ENCODE measurements at regions not wholly inside any gene's neighbourhood (a gene's known extent, or its start where the extent isn't known, plus 50 kb on each side); places are given as distances from the start of the nearest gene placed in this dataset.

DNA sequence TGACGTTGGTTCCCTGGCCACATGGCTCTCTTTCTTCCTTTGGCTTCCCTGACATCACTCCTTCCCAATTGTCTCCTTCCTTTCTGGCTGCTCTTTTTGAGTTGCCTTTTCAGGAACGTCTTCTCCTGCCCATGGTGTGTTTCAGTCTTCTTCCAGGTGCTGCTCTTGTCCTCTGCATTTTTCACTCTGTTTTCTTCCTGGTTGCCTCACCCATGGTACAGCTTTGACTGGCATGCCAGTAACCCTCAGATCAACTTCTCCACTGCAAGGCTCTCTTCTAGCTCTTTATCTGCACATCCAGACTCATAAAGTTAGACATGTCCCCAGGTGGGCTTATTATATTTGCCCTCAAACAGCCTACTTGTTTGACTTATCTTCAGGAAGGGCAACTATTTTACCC, 91.0 kb upstream of the ANKH start:
- DNase-seq: no peak

DNA sequence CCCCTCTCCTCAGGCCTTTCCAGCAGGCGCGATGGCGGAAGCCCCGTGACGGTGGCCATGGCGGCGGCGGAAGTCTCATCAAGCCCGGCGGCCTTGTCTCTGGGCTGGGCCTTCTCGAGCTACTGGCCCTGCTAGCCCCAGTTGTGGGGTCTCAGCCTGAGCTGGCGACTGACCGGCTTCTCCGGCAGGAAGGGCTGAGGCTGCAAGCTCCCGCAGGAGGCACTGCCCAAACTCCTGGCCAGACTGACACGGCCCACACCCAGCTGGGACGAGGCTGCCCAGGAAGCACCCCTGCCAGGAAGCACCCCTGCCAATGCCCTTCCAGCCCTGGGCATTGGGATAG, 88.5 kb upstream of the ANKH start:
- DNase-seq: no peak

DNA sequence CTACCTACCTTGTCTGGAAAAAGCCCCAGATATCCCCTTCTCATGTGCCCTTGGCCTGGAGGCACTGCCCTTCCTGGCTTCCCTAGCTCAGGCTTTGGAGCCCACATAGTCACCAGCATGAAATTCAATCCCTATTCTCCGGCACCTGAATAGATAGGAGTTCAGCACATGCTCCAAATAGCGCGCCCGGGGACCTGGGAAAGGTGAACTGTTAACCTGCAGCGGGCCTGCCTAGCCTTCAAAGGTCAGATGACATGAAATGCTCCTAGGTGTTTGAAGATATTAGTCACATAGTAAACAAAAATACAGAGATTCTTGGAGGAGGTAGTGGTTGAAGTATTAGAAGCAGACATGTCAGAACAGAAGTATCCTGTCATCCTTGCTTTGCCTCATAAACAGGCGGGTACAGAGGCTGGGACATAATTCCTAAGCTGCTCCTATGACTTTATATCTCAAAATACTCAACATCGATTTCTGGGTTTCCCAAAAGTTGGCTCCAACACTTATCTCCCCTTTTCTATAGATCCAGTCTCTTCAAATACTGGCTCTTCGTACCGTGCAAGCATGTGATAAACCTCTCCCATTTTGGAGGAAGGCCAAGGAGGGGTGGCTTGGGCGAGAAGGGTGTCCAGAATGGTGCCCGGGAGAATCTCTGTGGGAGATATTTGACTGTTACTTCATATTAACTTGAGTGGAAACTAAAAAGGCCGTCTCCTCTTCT, 88.0 kb upstream of the ANKH start:
- no peak for DNase-seq

DNA sequence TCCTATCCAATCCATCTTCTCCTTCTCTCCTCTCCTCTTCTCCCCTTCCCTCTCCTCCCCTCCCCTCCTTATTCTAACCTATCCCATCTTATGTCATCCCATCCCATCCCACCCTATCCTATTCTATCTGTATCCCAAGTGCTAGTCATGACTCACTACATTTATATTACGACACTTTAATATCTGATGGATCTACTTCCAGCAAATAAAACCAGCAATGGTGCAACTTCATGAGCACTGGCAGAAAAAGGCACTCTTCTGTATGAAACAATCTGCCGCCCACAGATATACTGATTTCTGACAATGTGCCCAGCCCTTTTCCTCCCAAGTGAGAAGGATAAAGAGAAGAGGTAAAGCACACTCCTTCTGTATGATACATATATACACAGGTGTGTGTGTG, 86.6 kb upstream of the ANKH start:
- DNase-seq: no peak

DNA sequence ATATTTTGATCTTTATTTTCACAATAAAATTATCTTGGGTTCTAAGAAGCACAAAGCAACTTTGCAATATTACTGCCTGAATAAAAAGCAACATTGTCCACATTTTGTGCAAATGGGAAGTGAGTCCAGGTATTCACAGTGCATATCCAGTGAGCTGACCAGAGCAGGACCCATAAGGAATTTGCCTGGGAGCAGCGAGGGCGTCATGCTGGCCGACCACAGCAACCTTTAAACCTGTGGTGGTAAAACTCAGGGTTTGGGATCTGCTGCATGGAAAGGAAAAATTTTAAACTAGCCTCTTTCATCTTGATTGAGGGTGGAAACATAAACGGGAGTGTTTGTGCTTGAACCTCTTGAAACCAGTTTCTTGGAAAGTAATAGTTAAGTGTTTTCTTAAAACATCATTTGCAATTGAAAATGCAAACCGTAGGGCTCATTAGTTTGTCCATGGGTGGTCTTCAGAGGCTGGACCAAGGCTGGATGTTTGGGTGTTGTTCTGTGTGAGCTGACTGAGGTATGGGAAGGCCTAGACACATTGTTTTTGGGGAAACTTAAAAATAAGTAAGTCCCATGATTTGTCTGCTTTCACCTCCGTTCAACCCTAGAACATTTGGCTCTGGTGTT, 85.0 kb upstream of the ANKH start:
- DNase-seq: no peak

DNA sequence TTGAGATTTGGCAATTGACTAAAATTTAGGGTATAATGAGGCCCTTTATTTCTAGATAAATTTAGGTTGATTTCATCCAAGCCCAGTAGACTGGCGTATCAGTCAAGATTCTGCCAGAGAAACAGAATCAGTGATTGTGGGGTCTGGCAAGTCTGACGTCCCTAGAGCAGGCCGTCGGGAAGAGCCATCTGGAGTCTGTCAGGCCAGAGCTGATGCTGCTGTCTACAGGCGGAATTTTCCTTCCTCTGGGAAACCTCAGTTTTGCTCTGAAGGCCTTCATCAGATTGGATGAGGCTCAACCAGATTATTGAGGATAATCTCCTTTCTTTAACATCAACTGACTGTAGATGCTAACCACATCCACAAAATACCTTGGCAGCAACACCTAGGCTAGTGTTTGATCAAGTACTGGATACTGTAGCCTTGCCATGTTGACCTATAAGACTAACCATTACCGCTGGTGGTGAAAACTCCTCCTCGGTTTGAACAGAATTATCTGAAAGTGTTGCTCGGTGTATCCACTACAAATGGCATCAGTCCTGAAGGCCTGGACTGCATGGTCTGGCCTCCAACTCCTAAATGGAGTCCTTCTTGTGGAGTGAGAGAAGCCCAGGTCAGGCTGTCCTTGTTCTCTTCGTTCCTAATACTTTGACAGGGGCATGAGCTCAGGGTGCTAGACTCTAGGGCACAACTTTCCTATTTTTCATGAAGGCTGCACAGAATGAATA, 83.2 kb upstream of the ANKH start:
- DNase-seq: no peak

DNA sequence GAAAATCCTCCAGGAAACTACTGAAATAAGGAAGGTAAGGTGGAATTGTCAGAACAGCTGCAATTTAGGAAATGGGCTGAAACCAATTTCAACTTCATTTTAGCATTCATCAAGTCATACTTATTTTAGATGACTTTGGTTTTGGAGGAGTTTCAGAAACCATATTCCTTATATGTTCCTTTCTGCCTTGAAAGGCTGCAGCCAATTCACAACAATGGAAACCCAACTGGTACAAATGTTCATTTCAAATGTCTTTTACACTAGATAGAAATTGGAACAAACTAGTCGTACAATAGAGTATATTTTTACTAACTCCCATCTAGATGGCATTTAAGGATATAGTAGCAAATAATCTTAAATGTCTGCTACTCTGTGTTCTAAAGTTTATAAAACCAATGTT, 82.6 kb upstream of the ANKH start:
- no peak for DNase-seq

DNA sequence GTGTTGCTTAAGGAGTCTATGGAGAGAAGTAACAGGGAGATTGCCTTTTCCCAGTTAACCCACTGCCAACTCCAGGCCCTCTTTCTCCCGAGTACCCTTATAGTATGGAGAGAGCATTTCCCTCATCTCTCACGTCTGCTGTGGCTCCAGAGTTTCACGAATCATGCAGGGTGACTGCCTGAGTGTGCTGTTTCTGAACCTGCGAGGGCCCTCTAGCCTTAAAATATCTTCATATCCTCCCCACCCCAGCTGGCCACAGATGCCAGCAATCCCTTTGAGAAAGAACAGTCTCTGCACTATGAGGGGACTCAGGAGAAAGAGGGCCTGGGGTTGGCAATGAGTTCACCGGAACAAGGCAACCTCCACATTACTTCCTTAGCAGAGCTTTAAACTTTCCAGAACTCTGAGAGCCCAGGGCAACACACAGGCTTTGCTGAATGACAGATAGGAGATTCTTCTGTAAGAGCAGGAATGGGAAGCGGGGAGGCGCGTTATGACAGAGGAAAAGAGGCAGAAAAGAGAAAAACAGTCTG, 81.6 kb upstream of the ANKH start:
- no peak for DNase-seq

DNA sequence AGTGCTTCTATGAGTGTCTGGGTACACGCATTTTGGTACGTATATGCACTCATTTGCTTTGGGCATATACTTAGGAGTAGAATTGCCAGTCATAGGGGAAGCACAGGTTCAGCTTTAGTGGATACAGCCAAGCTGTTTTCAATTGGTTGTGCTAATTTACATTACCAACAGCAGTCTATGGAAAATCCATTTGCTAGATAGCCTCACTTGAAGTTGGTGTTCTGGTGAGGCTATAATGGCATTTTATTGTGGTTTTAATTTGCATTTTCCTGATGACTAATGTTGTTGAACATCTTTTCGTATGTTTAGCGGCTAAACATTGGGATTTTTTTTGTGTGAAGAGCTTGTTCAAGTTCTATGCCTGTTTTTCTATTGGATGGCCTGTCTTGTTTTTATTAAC, 76.8 kb upstream of the ANKH start:
- no peak for DNase-seq

DNA sequence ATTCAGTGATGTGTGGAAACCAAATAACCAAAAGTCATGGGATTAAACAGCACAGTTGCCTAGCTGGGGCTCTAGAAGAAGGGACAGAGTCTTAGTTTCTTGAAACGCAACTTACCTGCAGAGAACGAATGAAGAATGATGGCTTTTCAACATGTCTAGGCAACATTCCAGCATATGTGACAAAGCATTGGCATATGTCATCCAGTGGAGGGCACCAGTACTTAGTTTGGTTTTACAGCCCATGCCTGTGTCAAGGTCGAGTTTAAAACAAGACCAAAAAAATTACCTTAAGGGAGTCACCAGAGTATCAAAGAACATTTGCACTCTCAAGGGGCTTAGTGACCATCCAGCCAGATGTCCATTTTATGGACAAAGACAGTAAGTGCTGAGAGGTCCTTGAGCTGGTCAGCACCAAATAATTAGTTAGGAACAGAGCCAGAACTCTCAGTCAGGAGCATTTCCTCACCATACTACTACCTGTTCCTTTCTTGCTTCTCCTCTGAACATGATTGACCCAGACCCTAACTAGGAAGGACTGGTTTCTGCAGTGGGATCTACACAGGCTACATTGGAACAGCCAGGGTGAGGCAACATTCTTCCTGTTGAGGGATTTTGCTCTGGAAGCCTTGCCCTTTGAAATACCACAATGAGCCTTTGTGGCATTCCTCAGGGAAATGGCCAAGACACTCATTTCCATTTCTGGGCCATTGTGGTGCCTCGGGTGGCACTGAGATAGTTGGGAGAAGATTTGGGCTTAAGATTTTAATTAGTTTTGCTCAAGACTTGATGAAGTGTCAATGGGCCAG, 75.4 kb upstream of the ANKH start:
- DNase-seq: peak; percentile 23

DNA sequence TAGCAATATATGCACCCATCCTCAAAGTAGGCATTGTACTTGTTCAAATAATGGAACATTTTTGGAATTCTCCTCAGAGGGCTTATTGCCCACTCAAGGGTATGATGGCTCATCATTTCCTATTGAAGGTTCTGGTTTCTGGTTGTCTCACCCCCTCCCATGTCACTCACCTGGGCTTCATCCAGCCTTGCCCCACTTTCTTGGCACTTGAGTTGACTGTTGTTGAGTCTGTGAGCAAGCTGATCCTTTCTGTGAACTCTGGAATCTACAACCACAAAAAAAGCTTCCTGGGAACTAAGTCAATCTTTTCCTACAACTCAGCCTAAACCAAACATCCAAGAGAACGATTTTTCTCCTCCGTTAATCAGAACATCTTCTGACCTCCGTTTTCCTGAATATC, 73.9 kb upstream of the ANKH start:
- no peak for DNase-seq

DNA sequence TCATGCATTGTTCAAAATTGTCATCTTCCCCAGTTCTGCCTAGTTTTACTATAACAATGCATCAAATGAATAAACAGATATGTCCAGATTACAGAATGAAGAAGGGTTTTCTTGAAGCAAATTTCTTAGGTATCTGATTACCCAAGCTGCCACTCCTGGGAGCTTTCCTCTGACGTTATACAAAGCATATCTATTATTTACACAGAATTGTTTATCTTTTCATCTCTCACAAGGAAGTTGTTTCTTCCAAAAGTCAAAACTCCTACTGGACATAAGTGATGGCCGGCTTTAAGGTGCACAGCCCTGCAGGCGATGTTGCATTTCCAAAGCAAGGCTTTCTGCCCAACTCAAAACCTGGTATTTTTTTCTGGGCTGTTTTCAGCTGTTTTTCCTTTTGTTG, 73.4 kb upstream of the ANKH start:
- no peak for DNase-seq

DNA sequence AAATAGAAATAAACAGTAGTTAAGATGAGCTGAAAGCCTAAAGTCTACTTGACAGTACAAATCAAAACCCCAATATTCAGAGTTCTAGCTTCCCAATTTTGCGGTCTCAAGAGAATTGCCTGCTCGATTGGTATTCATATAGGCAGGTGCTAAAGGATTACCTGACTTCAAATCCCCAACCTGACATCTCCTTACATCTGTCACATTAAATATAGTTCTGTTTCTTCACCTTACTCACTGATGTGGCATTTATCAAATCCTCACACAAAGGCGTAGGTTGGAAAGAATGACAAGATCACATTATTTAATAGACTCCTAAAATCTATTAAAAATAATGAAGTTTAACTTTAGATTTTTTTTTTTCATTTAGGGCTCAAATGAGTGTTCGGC, 72.8 kb upstream of the ANKH start:
- DNase-seq: no peak

DNA sequence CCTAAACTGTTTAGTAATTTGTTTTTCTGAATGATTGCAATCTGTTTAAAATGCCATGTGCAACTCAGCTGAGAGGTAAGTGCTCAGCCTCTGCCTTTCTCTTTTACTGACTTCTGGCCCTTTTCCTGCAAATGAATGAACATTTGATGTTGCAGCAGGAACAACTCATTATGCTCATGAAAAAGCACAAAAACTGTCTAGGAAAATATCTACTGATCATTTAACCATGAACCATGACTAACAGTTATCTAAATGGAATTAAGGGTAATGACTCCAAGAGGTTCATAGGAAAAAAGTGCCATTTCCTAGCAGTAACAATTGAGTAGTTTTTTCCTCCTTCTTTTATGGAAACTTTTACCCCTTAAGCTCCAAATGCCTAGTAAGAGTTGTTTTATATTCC, 70.6 kb upstream of the ANKH start:
- DNase-seq: no peak

DNA sequence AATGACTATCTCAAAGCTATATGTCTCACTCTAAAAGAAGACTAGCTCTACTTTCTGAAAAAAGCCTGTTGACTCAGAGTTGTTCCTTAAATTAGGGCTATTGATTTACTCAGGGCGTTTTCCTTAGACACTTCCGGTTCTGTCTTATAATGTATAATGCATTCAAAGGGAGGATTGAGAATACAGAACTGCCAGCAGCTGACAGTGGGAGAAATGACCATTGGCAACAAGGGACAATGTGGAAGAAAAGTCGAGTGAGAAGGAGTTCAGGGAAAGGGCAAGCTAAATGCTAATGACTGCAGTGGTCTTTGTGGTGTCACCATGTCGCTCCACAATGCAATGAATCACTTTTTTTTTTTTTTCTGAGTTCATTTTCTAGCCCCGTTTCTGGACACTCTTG, 65.7 kb upstream of the ANKH start:
- no peak for DNase-seq

DNA sequence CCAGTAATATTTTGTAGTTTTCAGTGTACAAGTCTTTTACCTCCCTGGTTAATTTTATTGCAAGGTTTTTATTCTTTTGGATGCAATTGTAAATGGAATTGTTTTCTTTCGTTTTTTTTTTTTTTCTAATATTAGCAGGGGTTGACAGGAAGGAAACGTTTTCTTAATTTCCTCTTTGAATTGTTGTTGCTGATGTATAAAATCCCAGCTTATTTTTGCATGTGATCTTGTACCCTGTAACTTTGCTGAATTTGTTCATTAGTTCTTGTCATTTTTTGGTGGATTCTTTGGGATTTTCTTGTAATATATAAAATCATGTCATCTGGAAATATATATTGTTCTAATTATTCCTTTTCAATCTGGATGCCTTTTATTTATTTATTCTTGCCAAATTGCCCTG, 65.0 kb upstream of the ANKH start:
- no peak for DNase-seq

DNA sequence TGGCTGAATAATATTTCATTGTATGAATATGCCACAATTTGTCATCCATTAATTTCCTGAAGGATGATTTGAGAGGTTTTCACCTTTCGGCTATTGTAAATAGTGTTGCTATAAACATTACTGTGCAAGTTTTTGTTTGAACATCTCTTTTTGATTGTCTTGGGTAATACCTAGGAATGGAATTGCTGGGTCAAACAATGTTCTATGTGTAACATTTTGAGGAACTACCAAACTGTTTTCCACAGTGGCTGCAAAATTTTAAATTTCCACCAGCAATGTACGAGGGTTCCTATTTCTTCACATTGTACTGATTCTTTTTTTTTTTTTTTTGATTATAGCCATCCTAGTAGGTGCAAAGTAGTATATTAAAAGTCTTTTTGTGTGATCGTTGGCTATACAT, 63.8 kb upstream of the ANKH start:
- no peak for DNase-seq

DNA sequence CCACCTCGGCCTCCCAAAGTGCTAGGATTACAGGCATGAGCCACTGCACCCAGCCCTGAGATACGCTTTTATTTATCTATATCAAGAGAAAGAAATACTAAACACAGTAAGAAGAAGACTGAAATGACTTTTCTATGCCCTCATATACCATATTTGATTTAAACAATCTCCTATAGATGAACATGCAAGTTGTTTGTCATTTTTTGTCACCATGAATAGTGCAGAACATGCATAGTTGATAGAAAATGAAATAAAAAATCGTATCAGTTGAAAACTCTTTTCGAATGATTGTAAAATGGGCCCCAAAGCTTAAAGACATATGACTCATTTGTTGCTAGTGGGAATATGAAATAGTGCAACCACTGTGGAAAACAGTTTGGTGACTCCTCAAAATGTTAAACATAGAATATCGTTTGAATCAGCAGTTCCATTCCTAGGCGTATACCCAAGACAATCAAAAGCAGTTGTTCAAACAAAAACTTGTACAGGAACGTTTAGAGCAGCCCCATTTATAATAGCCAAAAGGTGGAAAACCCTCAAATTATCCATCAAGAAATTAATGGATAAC, 61.4 kb upstream of the ANKH start:
- DNase-seq: no peak

DNA sequence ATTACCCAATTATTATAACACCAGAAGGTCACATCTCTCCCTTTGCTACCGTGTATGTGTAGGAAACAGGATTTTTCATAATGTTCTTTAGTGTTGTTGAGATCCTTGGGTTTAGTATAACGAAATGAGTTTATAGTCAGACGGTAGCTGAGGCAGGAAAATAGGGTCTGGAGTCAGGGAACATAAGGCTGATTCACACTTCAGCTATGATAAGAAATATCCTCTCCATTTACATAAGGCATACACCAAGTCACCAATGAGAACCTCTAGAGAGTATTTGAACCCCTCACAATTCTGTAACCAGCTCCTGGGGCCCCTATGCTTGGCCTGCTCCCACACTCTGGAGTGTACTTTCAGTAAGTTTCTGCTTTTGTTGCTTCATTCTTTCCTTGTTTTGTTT, 58.9 kb upstream of the ANKH start:
- no peak for DNase-seq

DNA sequence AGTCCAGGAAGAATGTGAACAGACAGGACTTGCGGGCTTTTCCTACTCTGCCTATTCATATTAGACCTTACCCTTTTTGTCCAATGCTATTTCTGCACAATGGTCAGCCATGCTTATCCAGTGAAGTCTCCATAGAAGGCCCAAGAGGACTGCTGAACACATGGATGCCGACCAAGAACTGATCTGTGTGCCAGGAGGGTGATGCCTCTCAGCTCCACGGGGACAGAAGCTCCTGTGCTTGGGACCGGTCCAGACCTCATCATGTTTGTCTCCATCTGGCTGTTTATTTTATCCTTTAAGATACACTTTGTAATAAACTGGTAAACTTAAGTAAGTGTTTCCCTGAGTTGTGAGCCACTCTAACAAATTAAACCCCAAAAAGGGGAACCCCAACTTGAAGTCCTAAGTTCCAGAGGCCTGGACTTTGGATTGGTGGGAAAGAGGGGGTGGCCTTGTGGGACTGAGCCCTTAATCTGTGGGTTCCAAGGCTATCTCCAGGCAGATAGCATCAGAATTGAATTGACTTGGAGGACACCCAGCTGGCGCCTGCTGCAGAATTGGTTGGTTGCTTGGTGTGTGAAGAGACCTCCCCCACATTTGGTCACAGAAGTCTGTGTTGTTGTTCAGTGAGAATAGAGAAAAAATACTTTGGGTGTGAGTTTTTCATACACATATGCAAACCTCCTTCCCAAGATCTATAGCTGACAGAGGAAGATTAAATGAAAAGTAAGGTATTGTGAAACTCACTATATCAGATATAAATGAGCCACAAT, 57.9 kb upstream of the ANKH start:
- DNase-seq: no peak

DNA sequence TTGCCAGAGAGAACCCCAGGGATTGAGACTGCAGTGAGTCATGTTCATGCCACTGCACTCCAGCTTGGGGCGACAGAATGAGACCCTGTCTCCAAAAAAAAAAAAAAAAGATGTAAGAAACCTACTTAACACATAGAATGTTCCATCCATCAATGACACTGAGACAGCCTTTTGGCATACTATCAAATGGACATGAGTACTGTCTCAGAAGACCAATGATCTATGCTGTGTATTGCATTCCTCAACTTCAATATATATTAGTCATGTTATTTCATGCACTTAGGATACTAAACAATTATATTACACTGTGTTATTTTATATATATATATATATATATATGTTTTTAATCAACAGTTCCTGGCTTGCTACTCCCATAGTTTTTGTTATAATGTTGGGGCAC, 57.1 kb upstream of the ANKH start:
- no peak for DNase-seq

DNA sequence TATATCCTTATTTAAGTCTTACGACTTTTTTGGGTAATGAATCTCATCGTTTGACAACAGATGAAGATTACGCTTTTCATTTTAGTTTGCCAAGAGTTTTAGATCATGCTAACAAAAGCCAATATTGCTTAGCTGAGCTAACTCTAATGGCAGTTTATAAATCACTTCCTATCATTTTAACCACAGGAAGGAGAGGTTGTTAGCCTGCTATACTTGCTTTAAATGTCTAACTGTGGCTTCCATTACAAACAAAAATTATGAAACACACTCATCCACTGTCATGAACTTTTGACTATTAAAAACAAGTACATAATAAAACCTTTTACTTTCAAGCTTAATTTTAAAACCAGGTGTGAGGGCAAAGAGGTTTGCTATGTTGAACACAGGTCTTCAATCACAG, 53.7 kb upstream of the ANKH start:
- no peak for DNase-seq

Data from COR-L47 (cell line).